Activated T-cell treated with anti-CD3 and anti-CD28 coated beads, Interleukin-2, amount 50 U/mL, for 72 hours (primary cell): ENCODE measurements at regions not wholly inside any gene's neighbourhood (a gene's known extent, or its start where the extent isn't known, plus 50 kb on each side); places are given as distances from the start of the nearest gene placed in this dataset.
"Not testable (repeated sequence)": the region's sequence is repeated elsewhere in the genome, so short reads cannot be mapped to it uniquely, and the experiment has no call there.

ENCODE experiments used
- ATAC-seq, 2 donors: fragments of 150-1000 bp; cut with Tn5 transposase; replicated peaks in 1 of 2; 2 replicates each; pipeline ENCODE4 v1.10.0; 2021; ENCODE audit warnings: moderate library complexity in 2 of 2, mild to moderate bottlenecking in 1 of 2
- DNase-seq, 2 donors: peaks; one replicate each; pipeline ENCODE4 v3.0.0; 2021 to 2022; ENCODE audit warnings: mixed read lengths in 1 of 2
- H3K27ac Mint-ChIP-seq: one replicate; pipeline ENCODE4 v1.8.0; 2022; ENCODE audit warnings: mild to moderate bottlenecking, moderate library complexity, mixed read lengths
- H3K27me3 Mint-ChIP-seq: one replicate; pipeline ENCODE4 v1.8.0; 2022; ENCODE audit warnings: low read depth, mixed read lengths
- H3K36me3 Mint-ChIP-seq, 2 donors: one replicate each; pipeline ENCODE4 v1.8.0; 2022; ENCODE audit warnings: mixed read lengths in 2 of 2, mild to moderate bottlenecking in 1 of 2; ENCODE audit not compliant: insufficient read depth in 2 of 2
- H3K4me1 Mint-ChIP-seq: one replicate; pipeline ENCODE4 v1.8.0; 2022; ENCODE audit warnings: low read depth, mixed read lengths
- H3K4me3 Mint-ChIP-seq, 2 donors: one replicate each; pipeline ENCODE4 v1.8.0; 2022; ENCODE audit warnings: mild to moderate bottlenecking in 2 of 2, mixed read lengths in 2 of 2, moderate library complexity in 2 of 2
- H3K9me3 Mint-ChIP-seq, 2 donors: one replicate each; pipeline ENCODE4 v1.8.0; 2022; ENCODE audit warnings: mixed read lengths in 2 of 2

DNA sequence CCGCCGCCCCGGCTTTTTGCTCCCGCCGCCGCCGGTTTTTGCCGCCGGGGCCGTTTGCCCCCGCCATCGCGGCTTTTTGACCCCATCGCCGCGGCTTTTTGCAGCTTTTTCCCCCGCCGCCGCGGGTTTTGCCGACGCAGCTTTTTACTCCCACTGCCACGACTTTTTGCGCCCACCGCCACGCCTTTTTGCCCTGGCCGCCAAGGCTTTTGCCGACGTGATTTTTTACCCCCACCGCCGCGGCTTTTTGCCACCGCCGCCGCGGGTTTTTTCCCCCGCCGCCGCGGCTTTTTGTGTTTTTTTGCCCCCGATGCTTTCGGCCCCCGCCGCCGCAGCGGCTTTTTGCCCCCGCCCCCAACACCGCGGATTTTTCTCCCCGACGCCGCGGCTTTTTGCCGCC lies 5001.9 kb upstream of the OR11H1 start:
- H3K4me3 Mint-ChIP-seq, H3K4me1 Mint-ChIP-seq, H3K9me3 Mint-ChIP-seq, H3K27me3 Mint-ChIP-seq, H3K36me3 Mint-ChIP-seq, ATAC-seq, H3K27ac Mint-ChIP-seq, DNase-seq: not testable (repeated sequence)

DNA sequence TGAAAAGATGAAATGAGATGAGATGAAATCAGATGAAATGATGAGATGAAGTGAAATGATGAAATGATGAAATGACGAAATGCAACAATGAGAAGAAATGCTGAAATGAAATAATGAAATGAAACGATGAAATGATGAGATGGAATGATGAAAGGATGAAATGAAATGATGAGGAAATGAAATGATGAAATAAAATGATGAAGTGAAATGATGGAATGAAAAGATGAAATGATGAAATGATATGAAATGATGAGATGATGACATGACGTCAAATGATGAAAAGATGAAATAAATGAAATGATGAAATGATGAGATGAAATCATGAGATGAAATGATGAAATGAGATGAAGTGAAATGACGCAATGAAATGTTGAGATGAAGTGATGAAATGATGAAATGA lies 4996.9 kb upstream of the OR11H1 start:
- H3K4me3 Mint-ChIP-seq, H3K9me3 Mint-ChIP-seq, H3K27me3 Mint-ChIP-seq, DNase-seq, ATAC-seq, H3K27ac Mint-ChIP-seq, H3K4me1 Mint-ChIP-seq: not testable (repeated sequence)
- H3K36me3 Mint-ChIP-seq = peaks cover 2 to 12% of the 10 kb centered on the region in 2 donors

DNA sequence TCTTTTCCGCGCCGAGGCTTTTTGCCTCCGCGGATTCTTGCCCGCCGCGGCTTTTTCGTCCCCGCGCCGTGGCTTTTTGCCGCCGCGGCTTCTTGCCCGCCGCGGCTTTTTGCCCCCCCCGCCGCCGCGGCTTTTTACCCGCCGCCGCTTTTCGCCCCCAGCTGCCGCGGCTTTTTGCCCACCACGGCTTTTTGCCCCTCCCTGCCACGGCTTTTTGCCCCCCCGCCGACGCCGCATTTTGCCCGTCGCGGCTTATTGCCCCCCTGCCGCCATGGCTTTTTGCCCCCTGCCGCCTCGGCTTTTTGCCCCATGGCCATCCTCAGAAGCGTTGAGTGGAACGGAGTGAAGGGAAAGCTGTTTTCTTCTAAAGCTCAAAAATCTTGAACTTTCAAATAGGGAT lies 4955.5 kb upstream of the OR11H1 start:
- DNase-seq = not testable (repeated sequence)

DNA sequence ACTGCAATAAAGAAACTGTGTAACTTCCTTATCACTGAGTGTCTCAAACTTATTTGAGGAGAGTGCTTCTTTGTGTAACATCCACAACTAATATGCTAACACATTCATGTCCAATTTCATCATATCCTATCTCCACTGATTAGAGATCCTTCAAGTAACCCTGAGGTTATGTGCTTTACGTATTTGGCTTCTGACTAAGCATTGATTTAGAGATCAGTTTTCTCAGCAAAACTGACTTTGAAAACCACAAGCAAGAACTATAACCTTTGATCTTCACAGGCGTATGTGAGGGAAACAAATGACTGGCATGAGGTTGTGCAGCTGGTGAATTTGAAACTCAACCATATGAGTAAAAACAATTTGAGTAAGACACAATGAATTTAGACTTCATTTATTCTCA lies 4926.9 kb upstream of the OR11H1 start:
- H3K36me3 Mint-ChIP-seq, H3K27ac Mint-ChIP-seq, H3K27me3 Mint-ChIP-seq, DNase-seq, H3K4me3 Mint-ChIP-seq, H3K9me3 Mint-ChIP-seq, ATAC-seq, H3K4me1 Mint-ChIP-seq: not testable (repeated sequence)

More for the DNA sequence above, 4955.5 kb upstream of the OR11H1 start:
- not testable (repeated sequence) for H3K27me3 Mint-ChIP-seq, H3K4me3 Mint-ChIP-seq, H3K27ac Mint-ChIP-seq, ATAC-seq, H3K36me3 Mint-ChIP-seq, H3K4me1 Mint-ChIP-seq, H3K9me3 Mint-ChIP-seq

DNA sequence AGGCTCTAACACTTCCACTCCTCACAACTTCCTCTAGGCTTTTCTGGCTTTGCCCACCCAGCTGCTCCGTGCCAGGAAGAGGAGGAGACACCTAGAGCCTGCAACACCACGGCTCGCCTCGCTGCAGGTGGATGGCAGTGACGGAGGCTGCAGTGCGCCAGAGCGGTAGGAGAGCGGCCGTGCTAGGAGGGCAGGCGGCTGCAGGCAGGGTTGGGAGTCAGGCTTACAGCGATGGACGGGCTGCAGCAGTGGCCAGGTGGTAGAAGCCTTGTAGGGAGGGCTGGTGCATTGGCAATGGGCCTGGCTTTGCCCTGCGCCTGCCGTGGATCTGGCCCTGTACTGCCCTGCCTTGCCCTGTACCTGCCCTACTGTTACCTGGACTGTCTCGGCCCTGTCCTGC lies 4896.0 kb upstream of the OR11H1 start:
- not testable (repeated sequence) for H3K36me3 Mint-ChIP-seq, ATAC-seq, H3K4me1 Mint-ChIP-seq, H3K27me3 Mint-ChIP-seq, H3K27ac Mint-ChIP-seq, H3K9me3 Mint-ChIP-seq, H3K4me3 Mint-ChIP-seq, DNase-seq

DNA sequence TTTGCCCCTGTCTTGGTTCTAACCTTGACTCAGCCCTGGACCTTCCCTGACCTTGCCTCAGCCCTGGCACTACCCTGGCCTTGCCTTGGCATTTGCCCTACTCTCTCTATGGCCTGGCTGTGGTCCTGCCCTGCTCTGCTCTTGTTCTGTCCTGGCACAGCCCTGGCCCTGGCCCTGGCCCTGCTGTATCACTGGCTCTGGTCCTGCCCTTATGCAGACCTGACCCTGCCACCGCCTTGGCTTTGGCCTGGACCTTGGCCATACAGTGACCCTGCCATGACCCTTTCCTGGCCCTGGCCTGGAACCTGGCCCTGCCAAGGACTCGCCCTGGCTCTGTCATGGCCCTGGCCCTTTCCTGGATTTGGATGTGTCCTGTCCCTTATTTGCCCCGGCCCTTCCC lies 4892.7 kb upstream of the OR11H1 start:
- not testable (repeated sequence) for DNase-seq, ATAC-seq, H3K9me3 Mint-ChIP-seq, H3K27me3 Mint-ChIP-seq, H3K4me1 Mint-ChIP-seq, H3K36me3 Mint-ChIP-seq, H3K4me3 Mint-ChIP-seq, H3K27ac Mint-ChIP-seq

DNA sequence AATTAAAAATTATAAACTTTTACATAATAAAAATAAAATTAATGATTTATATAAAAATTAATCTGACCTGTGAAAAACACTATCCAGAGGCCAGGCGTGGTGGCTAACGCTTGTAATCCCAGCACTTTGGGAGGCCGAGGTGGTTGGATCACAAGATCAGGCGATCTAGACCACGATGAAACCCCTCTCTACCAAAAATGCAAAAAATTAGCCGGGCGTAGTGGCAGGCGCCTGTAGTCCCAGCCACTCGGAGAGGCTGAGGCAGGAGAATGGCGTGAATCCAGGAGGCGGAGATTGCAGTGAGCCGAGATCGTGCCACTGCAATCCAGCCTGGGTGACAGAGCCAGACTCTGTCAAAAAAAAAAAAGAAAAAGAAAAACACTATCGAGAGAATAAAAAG lies 4865.2 kb upstream of the OR11H1 start:
- not testable (repeated sequence) for DNase-seq, H3K27ac Mint-ChIP-seq, H3K36me3 Mint-ChIP-seq, H3K27me3 Mint-ChIP-seq, H3K9me3 Mint-ChIP-seq, ATAC-seq, H3K4me1 Mint-ChIP-seq, H3K4me3 Mint-ChIP-seq

DNA sequence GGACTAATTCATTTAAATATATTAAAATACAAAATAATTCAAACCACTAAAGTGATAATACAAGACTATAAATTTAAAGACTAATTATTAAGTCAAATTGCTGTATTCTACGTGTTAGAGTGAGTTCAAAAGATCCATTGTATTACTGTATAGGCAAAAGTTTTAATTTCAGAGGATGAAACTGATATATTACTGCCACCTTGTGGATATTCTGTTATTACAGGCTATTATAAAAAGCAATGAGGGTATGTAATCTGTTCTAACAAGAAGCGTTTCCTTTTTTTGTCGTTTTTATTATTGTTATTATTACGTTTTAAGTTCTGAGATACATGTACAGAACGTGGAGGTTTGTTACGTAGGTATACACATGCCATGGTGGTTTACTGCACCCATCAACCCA lies 4854.9 kb upstream of the OR11H1 start:
- DNase-seq, H3K9me3 Mint-ChIP-seq, H3K36me3 Mint-ChIP-seq, H3K4me3 Mint-ChIP-seq, H3K27me3 Mint-ChIP-seq, H3K27ac Mint-ChIP-seq, H3K4me1 Mint-ChIP-seq, ATAC-seq: not testable (repeated sequence)

DNA sequence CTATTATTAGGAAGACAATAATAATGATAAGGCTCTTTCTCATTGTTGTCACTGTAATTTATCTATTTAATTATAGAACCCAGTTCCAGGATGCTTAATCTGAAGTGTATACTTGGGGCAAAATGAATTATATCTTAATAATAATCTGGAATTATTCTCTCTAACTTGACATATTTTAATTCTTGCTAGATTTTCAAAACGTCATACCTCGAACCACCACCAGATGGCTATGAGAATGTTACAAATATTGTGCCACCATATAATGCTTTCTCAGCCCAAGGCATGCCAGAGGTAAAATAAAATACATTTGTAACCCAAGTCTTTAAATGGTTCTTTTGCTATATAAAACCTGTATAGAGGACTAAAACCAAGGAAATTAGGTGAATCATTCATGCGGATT lies 4849.3 kb upstream of the OR11H1 start:
- ATAC-seq, H3K27me3 Mint-ChIP-seq: not testable (repeated sequence)

DNA sequence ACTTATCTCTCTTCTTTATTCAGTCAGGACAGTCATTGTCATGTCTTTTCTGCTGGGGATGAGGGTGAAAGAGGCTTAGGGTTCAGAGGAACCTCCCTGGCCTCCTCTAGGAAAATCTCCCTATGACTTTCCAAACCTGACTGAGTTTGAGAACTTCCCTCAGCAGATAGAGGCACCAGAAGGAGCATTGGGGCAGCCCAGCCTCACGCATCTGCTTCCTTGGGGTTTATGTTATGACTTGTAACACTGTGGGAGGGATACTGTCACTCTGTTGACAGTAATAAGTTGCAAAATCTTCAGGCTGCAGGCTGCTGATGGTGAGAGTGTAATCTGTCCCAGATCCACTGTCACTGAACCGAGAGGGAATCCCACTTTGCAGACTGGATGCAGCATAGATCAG lies 4842.6 kb upstream of the OR11H1 start:
- not testable (repeated sequence) for H3K27ac Mint-ChIP-seq, H3K36me3 Mint-ChIP-seq, ATAC-seq, H3K4me3 Mint-ChIP-seq, H3K9me3 Mint-ChIP-seq, DNase-seq, H3K4me1 Mint-ChIP-seq, H3K27me3 Mint-ChIP-seq

More for the DNA sequence above, 4849.3 kb upstream of the OR11H1 start:
- not testable (repeated sequence) for H3K4me3 Mint-ChIP-seq, H3K36me3 Mint-ChIP-seq, H3K9me3 Mint-ChIP-seq, DNase-seq, H3K27ac Mint-ChIP-seq, H3K4me1 Mint-ChIP-seq

DNA sequence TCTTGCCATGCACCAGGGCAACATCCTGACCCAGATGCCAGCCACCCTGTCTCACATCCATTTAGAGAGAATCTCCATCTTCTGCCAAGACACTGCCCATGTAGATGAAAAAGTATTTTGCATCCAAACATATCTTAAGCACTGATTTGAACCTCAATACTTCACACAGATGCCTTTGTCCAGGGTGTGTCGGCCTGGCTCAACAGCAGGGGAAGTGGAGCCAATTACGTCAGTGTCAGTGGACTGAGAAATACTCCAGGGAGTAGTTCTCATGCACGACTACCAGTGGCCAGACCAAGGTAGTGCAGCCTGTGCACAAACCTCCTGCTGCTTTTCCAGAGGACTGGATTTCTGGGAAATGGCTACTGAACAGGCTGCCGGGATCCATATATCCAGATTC lies 4840.7 kb upstream of the OR11H1 start:
- H3K4me1 Mint-ChIP-seq, H3K27ac Mint-ChIP-seq, H3K36me3 Mint-ChIP-seq, DNase-seq, H3K27me3 Mint-ChIP-seq, ATAC-seq, H3K4me3 Mint-ChIP-seq, H3K9me3 Mint-ChIP-seq: not testable (repeated sequence)

DNA sequence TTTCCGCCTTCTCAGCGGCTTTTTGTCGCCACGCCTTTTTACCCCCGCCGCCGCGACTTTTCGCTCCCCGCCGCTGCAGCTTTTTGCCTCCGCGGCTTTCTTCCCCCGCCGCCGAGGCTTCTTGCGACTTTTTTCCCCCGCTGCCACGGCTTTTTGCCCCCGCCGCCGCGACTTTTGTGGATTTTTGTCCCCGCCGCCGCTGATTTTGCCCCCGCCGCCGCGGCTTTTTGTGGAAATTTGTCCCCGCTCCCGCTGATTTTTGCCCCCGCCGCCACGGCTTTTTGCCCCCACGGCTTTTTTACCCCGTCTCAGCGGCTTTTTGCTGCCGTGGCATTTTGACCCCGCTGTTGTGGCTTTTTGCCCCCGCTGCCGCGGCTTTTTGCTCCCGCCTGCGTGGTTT lies 4829.2 kb upstream of the OR11H1 start:
- not testable (repeated sequence) for H3K27ac Mint-ChIP-seq, H3K27me3 Mint-ChIP-seq, H3K4me3 Mint-ChIP-seq, ATAC-seq, H3K36me3 Mint-ChIP-seq, H3K9me3 Mint-ChIP-seq, H3K4me1 Mint-ChIP-seq, DNase-seq

DNA sequence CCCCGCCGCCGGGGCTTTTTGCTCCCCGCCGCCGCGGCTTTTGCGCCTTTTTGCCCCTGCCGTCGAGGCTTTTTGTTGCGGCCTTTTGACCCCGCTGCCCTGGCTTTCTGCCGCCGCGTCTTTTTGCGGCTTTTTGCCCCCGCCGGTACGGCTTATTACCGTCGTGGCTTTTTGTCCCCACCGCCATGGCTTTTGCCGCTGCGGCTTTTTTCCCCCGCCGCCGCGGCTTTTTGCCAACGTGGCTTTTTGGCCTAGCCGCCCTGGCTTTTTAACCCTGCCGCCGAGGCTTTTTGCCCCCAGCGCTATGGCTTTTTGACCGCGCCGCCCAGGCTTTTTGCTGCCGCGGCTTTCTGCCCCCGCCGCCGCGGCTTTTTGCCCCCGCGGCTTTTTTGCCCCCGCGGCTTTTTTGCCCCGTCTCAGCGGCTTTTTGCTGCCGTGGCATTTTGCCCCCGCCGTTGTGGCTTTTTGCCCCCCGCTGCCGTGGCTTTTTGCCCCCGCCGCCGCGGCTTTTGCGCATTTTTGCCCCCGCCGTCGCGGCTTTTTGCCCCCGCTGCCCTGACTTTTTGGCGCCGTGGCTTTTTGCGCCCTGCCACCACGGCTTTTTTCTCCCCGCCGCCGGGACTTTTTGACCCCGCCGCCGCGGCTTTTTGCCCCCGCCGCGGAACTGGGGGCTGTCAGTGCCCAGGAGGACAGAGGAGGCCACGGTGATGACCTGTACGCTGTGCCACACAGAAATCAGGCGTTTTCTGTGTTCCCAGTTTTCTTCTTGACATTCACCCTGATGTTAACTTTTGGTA lies 4828.5 kb upstream of the OR11H1 start:
- H3K4me1 Mint-ChIP-seq, H3K27me3 Mint-ChIP-seq, H3K36me3 Mint-ChIP-seq, DNase-seq, ATAC-seq, H3K9me3 Mint-ChIP-seq, H3K4me3 Mint-ChIP-seq, H3K27ac Mint-ChIP-seq: not testable (repeated sequence)

DNA sequence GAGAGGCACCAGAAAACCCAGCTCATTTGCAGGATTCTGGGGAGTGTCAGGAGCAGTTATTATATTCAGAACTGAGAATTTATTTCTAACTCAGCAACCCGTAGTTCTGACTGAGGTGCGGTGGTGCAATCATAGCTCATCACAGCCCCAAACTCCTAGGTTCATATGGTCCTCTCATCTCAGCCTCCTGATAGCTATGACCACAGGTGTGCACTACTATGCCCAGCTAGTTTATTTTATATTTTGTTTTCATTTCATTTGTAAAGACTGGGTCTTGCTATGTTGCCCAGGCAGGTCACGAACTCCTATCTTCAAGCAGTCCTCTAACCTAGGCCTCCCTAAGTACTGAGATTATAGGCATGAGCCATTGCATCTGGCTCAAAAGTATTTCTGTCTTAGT lies 4819.8 kb upstream of the OR11H1 start:
- not testable (repeated sequence) for H3K27ac Mint-ChIP-seq, H3K36me3 Mint-ChIP-seq, H3K9me3 Mint-ChIP-seq, ATAC-seq, H3K27me3 Mint-ChIP-seq, H3K4me3 Mint-ChIP-seq, H3K4me1 Mint-ChIP-seq, DNase-seq
